GM18861 (cell line): ENCODE measurements at regions not wholly inside any gene's neighbourhood (a gene's known extent, or its start where the extent isn't known, plus 50 kb on each side); places are given as distances from the start of the nearest gene placed in this dataset.

Experiments
- ATAC-seq: cut with Tn5 transposase; IDR thresholded peaks from one replicate; pipeline ENCODE4 v1.9.1; 2021; ENCODE audit not compliant: unreplicated experiment

GRCh38 chr2:177340158-177340557, 52.4 kb upstream of the AGPS start:
- no peak for ATAC-seq

- ATAC-seq: no peak
These were observed 49.8 kb upstream of the AGPS start for GRCh38 chr2:177342736-177343135.
